Liver (tissue), 2 donors: ENCODE measurements at regions not wholly inside any gene's neighbourhood (a gene's known extent, or its start where the extent isn't known, plus 50 kb on each side); places are given as distances from the start of the nearest gene placed in this dataset.

ENCODE experiments used
- RAD21 ChIP-seq, 2 donors: IDR thresholded peaks; 2 replicates each; pipeline ENCODE4 v1.6.1; 2016; ENCODE audit warnings: antibody characterized with exemption in 2 of 2, mild to moderate bottlenecking in 2 of 2
- YY1 ChIP-seq: IDR thresholded peaks from 2 replicates; pipeline ENCODE4 v1.6.1; 2016; ENCODE audit warnings: antibody characterized with exemption, mild to moderate bottlenecking
- donor health status: healthy.

GRCh38 chr20:39699166-39699725 lies 737.1 kb downstream of the DHX35 start:
- no peak for TF ChIP-seq RAD21 (IDR thresholded peaks at IDR 0.05)
- no peak for TF ChIP-seq YY1
